ENCODE measurements at regions not wholly inside any gene's neighbourhood (a gene's known extent, or its start where the extent isn't known, plus 50 kb on each side); places are given as distances from the start of the nearest gene placed in this dataset.
"Not testable (repeated sequence)": the region's sequence is repeated elsewhere in the genome, so short reads cannot be mapped to it uniquely, and the experiment has no call there.

GRCh38 chr21:15433091-15433490 lies 296.7 kb upstream of the USP25 start:
- no peak for DNase-seq (ENCODE audit: low read depth)

GRCh38 chr21:15434163-15434905 lies 295.4 kb upstream of the USP25 start:
- no peak for DNase-seq (ENCODE audit: low read depth)

- no peak for DNase-seq (ENCODE audit: low read depth)
These were observed 293.8 kb upstream of the USP25 start for GRCh38 chr21:15436031-15436430.

GRCh38 chr21:15437883-15438282 lies 291.9 kb upstream of the USP25 start:
- DNase-seq (ENCODE audit: low read depth): no peak

GRCh38 chr21:15439726-15440125 lies 290.1 kb upstream of the USP25 start:
- no peak for DNase-seq (ENCODE audit: low read depth)

- DNase-seq (ENCODE audit: low read depth): no peak
These were observed 288.7 kb upstream of the USP25 start for GRCh38 chr21:15441060-15441493.

- DNase-seq (ENCODE audit: low read depth): no peak
These were observed 287.8 kb upstream of the USP25 start for GRCh38 chr21:15441992-15442391.

- DNase-seq (ENCODE audit: low read depth): no peak
These were observed 286.9 kb upstream of the USP25 start for GRCh38 chr21:15442743-15443469.

- DNase-seq (ENCODE audit: low read depth): no peak
These were observed 286.1 kb upstream of the USP25 start for GRCh38 chr21:15443740-15444117.

- no peak for DNase-seq (ENCODE audit: low read depth)
These were observed 285.4 kb upstream of the USP25 start for GRCh38 chr21:15444118-15444960.

GRCh38 chr21:15445327-15445726 lies 284.5 kb upstream of the USP25 start:
- DNase-seq (ENCODE audit: low read depth): no peak

GRCh38 chr21:15446223-15446622 lies 283.6 kb upstream of the USP25 start:
- no peak for DNase-seq (ENCODE audit: low read depth)

- no peak for DNase-seq (ENCODE audit: low read depth)
These were observed 280.2 kb upstream of the USP25 start for GRCh38 chr21:15449556-15449955.

- no peak for DNase-seq (ENCODE audit: low read depth)
These were observed 276.5 kb upstream of the USP25 start for GRCh38 chr21:15453261-15453660.

- DNase-seq (ENCODE audit: low read depth): not testable (repeated sequence)
These were observed 276.0 kb upstream of the USP25 start for GRCh38 chr21:15453785-15454184.

GRCh38 chr21:15454931-15455330 lies 274.9 kb upstream of the USP25 start:
- DNase-seq (ENCODE audit: low read depth): not testable (repeated sequence)

- no peak for DNase-seq (ENCODE audit: low read depth)
These were observed 273.8 kb upstream of the USP25 start for GRCh38 chr21:15455819-15456462.

GRCh38 chr21:15457965-15458364 lies 271.8 kb upstream of the USP25 start:
- no peak for DNase-seq (ENCODE audit: low read depth)

GRCh38 chr21:15462092-15462491 lies 267.7 kb upstream of the USP25 start:
- no peak for DNase-seq (ENCODE audit: low read depth)

- DNase-seq (ENCODE audit: low read depth): no peak
These were observed 263.5 kb upstream of the USP25 start for GRCh38 chr21:15466329-15466728.

- DNase-seq (ENCODE audit: low read depth): no peak
These were observed 261.4 kb upstream of the USP25 start for GRCh38 chr21:15468368-15468767.
